Mucosa of rectum (tissue), 2 donors: ENCODE measurements at regions not wholly inside any gene's neighbourhood (a gene's known extent, or its start where the extent isn't known, plus 50 kb on each side); places are given as distances from the start of the nearest gene placed in this dataset.
"Not testable (repeated sequence)": the region's sequence is repeated elsewhere in the genome, so short reads cannot be mapped to it uniquely, and the experiment has no call there.

Experiments used
- H3K27ac ChIP-seq, 2 donors: one replicate each; pipeline ENCODE4 v1.7.0; 2013; ENCODE audit warnings: inconsistent platforms in 2 of 2, low read depth in 2 of 2, low read length in 2 of 2
- H3K27me3 ChIP-seq, 2 donors: one replicate each; pipeline ENCODE4 v1.7.0; 2013; ENCODE audit warnings: low read length in 2 of 2; ENCODE audit not compliant: control insufficient read depth in 2 of 2, insufficient read depth in 2 of 2
- H3K36me3 ChIP-seq, 2 donors: one replicate each; pipeline ENCODE4 v1.7.0; 2013; ENCODE audit warnings: low read length in 2 of 2; ENCODE audit not compliant: control insufficient read depth in 2 of 2, insufficient read depth in 2 of 2
- H3K4me1 ChIP-seq, 2 donors: one replicate each; pipeline ENCODE4 v1.7.0; 2013; ENCODE audit warnings: low read length in 2 of 2, mild to moderate bottlenecking in 1 of 2; ENCODE audit not compliant: control insufficient read depth in 2 of 2, insufficient read depth in 2 of 2
- H3K4me3 ChIP-seq, 2 donors: one replicate each; pipeline ENCODE4 v1.7.0; 2013; ENCODE audit warnings: low read length in 2 of 2
- H3K9ac ChIP-seq, 2 donors: one replicate each; pipeline ENCODE4 v1.7.0; 2013; ENCODE audit warnings: low read length in 2 of 2, low read depth in 1 of 2, mild to moderate bottlenecking in 1 of 2
- H3K9me3 ChIP-seq, 2 donors: one replicate each; pipeline ENCODE4 v1.7.0; 2013; ENCODE audit warnings: low read length in 2 of 2; ENCODE audit not compliant: control insufficient read depth in 2 of 2
- donor health status: healthy.
- donor health status: Normal muscosa, but diverticular disease.

- H3K4me1 ChIP-seq, result peaks cover 0 to 3% of the 10 kb centered on the region in 2 donors
- H3K27ac ChIP-seq, result no peak overlapping the region
- H3K9ac ChIP-seq, result peak overlapping the region; percentile 3 to 36
- H3K9me3 ChIP-seq, result no peaks in the 10 kb centered on the region
- H3K4me3 ChIP-seq, result peak overlapping the region; percentile 28 to 59
- H3K27me3 ChIP-seq, result no peaks in the 10 kb centered on the region
- no peaks in the 10 kb centered on the region for H3K36me3 ChIP-seq
Measured at GRCh38 chr10:28177944-28178637, 124.8 kb downstream of the MPP7 start.

DNA sequence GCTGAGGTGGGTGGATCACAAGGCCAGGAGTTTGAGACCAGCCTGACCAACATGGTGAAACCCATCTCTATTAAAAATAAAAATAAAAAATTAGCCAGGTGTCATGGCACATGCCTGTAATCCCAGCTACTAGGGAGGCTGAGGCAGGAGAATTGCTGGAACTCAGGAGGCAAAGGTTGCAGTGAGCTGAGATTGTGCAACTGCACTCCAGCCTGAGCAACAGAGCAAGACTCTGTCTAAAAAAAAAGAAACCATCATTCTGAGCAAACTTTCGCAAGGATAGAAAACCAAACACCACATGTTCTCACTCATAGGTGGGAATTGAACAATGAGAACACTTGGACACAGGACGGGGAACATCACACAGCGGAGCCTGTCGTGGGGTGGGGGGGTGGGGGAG lies 126.4 kb downstream of the MPP7 start:
- not testable (repeated sequence) for H3K4me3 ChIP-seq, H3K9ac ChIP-seq, H3K9me3 ChIP-seq

DNA sequence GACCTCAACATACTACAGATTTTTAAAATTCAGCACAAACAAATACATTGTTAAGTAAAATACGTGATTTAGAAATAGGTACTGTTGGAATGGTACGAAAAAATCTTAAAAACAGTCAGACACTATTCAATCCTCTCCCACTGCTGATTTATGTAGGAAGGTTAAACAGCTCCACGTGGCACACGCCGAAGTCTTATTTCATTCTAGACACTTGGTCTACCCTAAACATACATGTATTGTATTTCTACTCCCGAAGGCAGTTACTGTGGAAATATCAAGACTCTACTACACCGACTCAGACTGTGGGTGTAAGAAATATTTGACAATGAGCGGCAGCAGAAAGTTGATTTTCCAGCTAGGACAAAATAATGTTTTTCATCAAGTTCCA lies 130.6 kb downstream of the MPP7 start:
- no peak overlapping the region for H3K9ac ChIP-seq

More for the DNA sequence above, 126.4 kb downstream of the MPP7 start:
- H3K36me3 ChIP-seq, H3K27me3 ChIP-seq, H3K27ac ChIP-seq, H3K4me1 ChIP-seq: not testable (repeated sequence)

DNA sequence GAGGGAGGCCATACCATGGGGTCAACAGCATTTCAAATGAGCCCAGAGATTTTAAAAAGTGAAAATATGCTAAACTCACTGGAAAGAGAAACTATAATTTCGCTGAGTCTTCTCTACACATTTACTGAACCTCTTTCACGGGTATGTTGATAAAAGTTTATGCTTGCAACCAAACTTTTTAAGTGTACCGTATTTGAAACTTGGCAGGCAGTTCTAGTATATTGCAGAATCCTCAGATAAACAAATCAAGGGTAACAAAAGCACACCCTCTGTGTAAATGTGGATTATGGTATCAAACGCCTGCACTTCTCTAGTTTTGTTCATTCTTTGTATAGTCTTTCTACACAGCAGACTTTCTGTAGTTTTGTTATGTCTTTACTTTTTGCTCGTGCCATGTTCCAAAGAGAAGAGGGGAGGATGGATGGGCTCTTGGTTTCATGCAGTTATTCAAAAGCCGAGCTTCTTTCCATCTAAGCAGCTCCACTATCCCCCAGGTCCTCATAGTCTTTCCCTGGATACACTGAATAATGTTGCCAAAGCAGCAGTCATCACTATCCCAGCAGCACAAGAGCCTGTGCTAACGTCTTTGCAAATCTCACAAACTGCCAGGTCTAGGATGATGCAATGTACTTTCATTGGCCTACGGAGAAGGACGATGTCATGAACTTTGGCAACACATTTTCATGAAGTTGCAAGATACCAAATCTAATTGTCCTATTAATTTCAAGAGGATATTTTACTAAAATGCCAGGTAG lies 131.2 kb downstream of the MPP7 start:
- Histone ChIP-seq H3K27me3 (no peaks in the 10 kb centered on the region), H3K9me3 (no peaks in the 10 kb centered on the region), H3K27ac (no peak overlapping the region), H3K9ac (no peak overlapping the region), H3K4me1 (peaks cover 0 to 3% of the 10 kb centered on the region in 2 donors), H3K4me3 (peak overlapping the region in 1 of 2 donors; percentile 24), H3K36me3 (no peaks in the 10 kb centered on the region)

More for the DNA sequence above, 130.6 kb downstream of the MPP7 start:
- no peak overlapping the region for H3K27ac ChIP-seq
- no peak overlapping the region for H3K4me3 ChIP-seq
- H3K27me3 ChIP-seq, result no peaks in the 10 kb centered on the region
- H3K4me1 ChIP-seq, result peaks cover 0 to 3% of the 10 kb centered on the region in 2 donors
- H3K36me3 ChIP-seq, result no peaks in the 10 kb centered on the region
- H3K9me3 ChIP-seq, result no peaks in the 10 kb centered on the region

DNA sequence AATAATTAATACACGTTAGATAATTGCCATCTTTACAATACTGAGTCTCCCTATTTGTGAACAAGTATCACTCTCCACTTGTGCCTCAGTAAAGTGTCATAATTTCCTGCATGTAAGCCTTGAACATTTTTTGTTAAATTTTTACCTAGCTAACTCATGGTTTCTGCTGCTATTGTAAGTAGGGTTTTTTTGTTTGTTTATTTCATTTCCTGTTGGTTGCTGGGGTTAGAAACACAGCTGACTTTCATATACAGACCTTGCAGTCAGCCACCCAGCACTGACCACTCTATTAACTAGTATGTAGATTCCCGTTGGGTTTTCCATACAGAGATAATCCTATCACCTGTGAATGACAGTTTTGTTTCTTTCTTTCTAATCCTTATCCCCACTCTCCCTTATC lies 133.3 kb downstream of the MPP7 start:
- H3K4me1 ChIP-seq, result peaks cover 0 to 3% of the 10 kb centered on the region in 2 donors
- H3K27me3 ChIP-seq, result no peaks in the 10 kb centered on the region
- no peaks in the 10 kb centered on the region for H3K36me3 ChIP-seq
- H3K4me3 ChIP-seq, result no peak overlapping the region
- H3K27ac ChIP-seq, result no peak overlapping the region
- H3K9me3 ChIP-seq, result no peaks in the 10 kb centered on the region
- H3K9ac ChIP-seq, result no peak overlapping the region

DNA sequence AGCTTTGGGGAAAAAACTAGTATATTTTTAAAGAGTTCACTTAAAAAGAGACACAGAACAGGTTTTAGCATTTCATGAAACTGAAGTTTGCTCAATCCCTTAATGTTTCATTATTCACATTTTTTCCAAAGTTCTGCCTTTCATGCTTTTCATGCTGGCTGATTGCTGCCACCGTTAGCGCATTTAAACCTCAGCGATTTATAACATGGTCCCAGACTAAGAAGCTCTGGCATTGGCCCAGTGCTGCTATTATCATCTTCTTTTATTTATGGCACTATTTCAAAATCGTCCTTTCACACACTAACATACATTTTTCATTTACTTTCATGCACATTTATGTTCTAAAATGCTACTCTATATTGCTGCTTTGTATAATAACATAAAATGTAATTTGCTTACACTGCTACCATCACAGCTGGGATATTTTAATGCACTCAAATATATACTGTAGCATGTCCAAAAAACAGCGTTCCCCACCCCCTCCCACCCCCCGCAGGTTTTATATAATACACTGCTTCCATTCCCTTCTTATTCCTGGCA lies 141.9 kb downstream of the MPP7 start:
- no peak overlapping the region for H3K9ac ChIP-seq
- no peaks in the 10 kb centered on the region for H3K4me1 ChIP-seq
- H3K27me3 ChIP-seq, result no peaks in the 10 kb centered on the region
- H3K36me3 ChIP-seq, result no peaks in the 10 kb centered on the region
- no peaks in the 10 kb centered on the region for H3K9me3 ChIP-seq
- H3K27ac ChIP-seq, result no peak overlapping the region
- no peak overlapping the region for H3K4me3 ChIP-seq

GRCh38 chr10:28157379-28157778 lies 145.5 kb downstream of the MPP7 start:
- no peak overlapping the region for H3K9ac ChIP-seq
- H3K9me3 ChIP-seq, result no peaks in the 10 kb centered on the region
- no peak overlapping the region for H3K4me3 ChIP-seq
- H3K27me3 ChIP-seq, result no peaks in the 10 kb centered on the region
- no peaks in the 10 kb centered on the region for H3K36me3 ChIP-seq
- H3K4me1 ChIP-seq, result no peaks in the 10 kb centered on the region
- H3K27ac ChIP-seq, result no peak overlapping the region

- H3K9ac ChIP-seq, result no peak overlapping the region
- H3K27ac ChIP-seq, result no peak overlapping the region
- H3K4me1 ChIP-seq, result no peaks in the 10 kb centered on the region
- H3K27me3 ChIP-seq, result no peaks in the 10 kb centered on the region
- no peaks in the 10 kb centered on the region for H3K9me3 ChIP-seq
- no peaks in the 10 kb centered on the region for H3K36me3 ChIP-seq
- H3K4me3 ChIP-seq, result no peak overlapping the region
Measured at GRCh38 chr10:28155726-28156125, 147.1 kb downstream of the MPP7 start.

- H3K9me3 ChIP-seq, result no peaks in the 10 kb centered on the region
- no peak overlapping the region for H3K27ac ChIP-seq
- no peak overlapping the region for H3K4me3 ChIP-seq
- no peak overlapping the region for H3K9ac ChIP-seq
- no peaks in the 10 kb centered on the region for H3K4me1 ChIP-seq
- H3K27me3 ChIP-seq, result no peaks in the 10 kb centered on the region
- no peaks in the 10 kb centered on the region for H3K36me3 ChIP-seq
Measured at GRCh38 chr10:28151636-28152035, 151.2 kb downstream of the MPP7 start.

DNA sequence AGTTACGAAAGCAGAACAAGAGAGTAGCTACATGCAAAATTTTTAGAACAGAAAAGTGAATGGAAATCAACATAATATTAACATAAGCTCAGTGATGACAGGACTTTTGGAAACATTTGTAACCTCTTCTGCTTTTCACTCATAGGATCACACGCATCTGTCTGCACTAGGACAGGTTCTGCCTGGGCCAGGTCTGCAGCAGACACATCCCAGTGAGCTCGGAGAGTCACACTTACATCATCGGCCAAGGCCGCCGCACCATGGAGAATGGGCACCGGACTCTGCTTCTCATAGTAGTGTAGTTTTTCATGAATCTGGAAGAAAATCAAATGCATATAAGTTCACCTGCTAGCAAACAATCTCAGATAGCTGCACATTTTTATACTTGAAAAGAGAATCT lies 150.9 kb upstream of the ODAD2 start:
- Histone ChIP-seq H3K36me3 (no peaks in the 10 kb centered on the region), H3K9me3 (no peaks in the 10 kb centered on the region), H3K27ac (no peak overlapping the region), H3K9ac (no peak overlapping the region), H3K4me1 (no peaks in the 10 kb centered on the region), H3K4me3 (no peak overlapping the region), H3K27me3 (no peaks in the 10 kb centered on the region)
